ENCODE measurements at regions not wholly inside any gene's neighbourhood (a gene's known extent, or its start where the extent isn't known, plus 50 kb on each side); places are given as distances from the start of the nearest gene placed in this dataset.

DNA sequence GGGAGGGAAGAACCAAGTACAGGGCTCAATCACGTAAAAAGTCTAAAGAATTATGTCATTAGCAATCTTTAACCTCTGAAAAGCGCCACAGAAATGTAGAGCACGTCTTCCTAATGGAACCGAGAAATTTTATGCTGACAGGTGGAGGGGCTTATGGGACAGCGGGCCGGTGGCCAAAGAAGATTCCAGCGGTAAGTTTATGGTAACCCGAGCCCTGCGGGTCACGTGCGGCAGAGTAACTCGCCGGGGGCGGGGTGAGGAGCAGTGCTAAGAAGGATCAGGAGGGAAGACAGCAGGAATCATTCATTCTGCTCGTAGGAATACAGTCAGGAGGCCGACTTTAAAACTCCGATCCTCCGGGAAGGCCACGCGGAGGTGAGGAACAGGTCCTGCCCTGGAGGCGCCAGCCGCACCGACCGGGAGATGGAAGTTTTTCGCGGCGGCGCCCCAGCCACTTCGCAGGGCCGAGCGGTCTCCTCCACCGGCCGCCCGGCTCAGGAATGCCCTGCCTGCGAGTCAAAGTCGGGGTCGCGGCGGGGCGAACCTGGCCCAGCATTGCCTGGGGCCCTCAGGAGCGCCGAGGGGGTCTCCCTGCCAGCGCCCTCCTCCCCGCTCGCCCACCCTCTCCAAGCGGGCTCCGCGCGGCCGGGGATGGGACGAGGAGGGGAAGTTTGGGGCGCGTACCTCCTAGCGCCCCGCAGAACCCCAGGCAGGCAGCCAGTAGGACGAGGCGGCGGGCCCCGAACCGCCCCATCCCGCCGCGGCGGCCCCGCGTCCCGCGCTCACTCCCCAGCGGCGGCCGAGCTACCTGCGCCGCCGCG lies 101.8 kb downstream of the ESM1 start:
- TF ChIP-seq POLR2AphosphoS5 (IDR thresholded peaks at IDR 0.05; ENCODE audit: low read depth) (peak; percentile 55), JUNB (IDR thresholded peaks at IDR 0.05; ENCODE audit: unreplicated experiment) (no peak), ZNF331 (CRISPR knock-in tag; IDR thresholded peaks at IDR 0.05; ENCODE audit: low read depth) (no peak), EZH2 (IDR thresholded peaks at IDR 0.05; ENCODE audit: low read depth, unreplicated experiment) (no peak), REST (IDR thresholded peaks at IDR 0.05; ENCODE audit: unreplicated experiment) (no peak), EZH2phosphoT487 (IDR thresholded peaks at IDR 0.05; ENCODE audit: unreplicated experiment) (no peak), CREB1 (CRISPR knock-in tag; IDR thresholded peaks at IDR 0.05; ENCODE audit: low read depth) (no peak), ZNF114 (CRISPR knock-in tag; IDR thresholded peaks at IDR 0.05) (no peak), ZNF462 (CRISPR knock-in tag; IDR thresholded peaks at IDR 0.05) (no peak), STAT1 (IDR thresholded peaks at IDR 0.05; ENCODE audit: unreplicated experiment) (no peak), NANOG (IDR thresholded peaks at IDR 0.05; ENCODE audit: borderline replicate concordance) (no peak), ETS1 (IDR thresholded peaks at IDR 0.05) (no peak)
- TF ChIP-seq, protein P1, sequence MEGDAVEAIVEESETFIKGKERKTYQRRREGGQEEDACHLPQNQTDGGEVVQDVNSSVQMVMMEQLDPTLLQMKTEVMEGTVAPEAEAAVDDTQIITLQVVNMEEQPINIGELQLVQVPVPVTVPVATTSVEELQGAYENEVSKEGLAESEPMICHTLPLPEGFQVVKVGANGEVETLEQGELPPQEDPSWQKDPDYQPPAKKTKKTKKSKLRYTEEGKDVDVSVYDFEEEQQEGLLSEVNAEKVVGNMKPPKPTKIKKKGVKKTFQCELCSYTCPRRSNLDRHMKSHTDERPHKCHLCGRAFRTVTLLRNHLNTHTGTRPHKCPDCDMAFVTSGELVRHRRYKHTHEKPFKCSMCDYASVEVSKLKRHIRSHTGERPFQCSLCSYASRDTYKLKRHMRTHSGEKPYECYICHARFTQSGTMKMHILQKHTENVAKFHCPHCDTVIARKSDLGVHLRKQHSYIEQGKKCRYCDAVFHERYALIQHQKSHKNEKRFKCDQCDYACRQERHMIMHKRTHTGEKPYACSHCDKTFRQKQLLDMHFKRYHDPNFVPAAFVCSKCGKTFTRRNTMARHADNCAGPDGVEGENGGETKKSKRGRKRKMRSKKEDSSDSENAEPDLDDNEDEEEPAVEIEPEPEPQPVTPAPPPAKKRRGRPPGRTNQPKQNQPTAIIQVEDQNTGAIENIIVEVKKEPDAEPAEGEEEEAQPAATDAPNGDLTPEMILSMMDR (conservative IDR thresholded peaks at IDR 0.05; ENCODE audit: low read depth in 2 of 2) = no peak

Data from GM23338 (cell line).